Left forelimb (tissue), 1 donor: ENCODE measurements at regions not wholly inside any gene's neighbourhood (a gene's known extent, or its start where the extent isn't known, plus 50 kb on each side); places are given as distances from the start of the nearest gene placed in this dataset.

Experiments
- DNase-seq: peaks from one replicate; pipeline ENCODE4 v3.0.0-alpha.2; 2018; ENCODE audit warnings: low spot score

- DNase-seq: peak; percentile 55
These were observed 226.7 kb downstream of the SNRPN start for GRCh38 chr15:25181293-25182097.

GRCh38 chr15:25182098-25182478 is 227.3 kb downstream of the SNRPN start:
- DNase-seq: no peak

- no peak for DNase-seq
These were observed 228.1 kb downstream of the SNRPN start for GRCh38 chr15:25182736-25183445.

- peak; percentile 53 for DNase-seq
These were observed 228.9 kb downstream of the SNRPN start for GRCh38 chr15:25183581-25184251.

GRCh38 chr15:25184356-25185155 is 229.8 kb downstream of the SNRPN start:
- no peak for DNase-seq

GRCh38 chr15:25185156-25185710 is 230.4 kb downstream of the SNRPN start:
- DNase-seq: peak; percentile 30

GRCh38 chr15:25185791-25186190 is 231.0 kb downstream of the SNRPN start:
- peak; percentile 53 for DNase-seq

- DNase-seq: no peak
These were observed 231.6 kb downstream of the SNRPN start for GRCh38 chr15:25186411-25186810.

GRCh38 chr15:25186906-25187645 is 232.3 kb downstream of the SNRPN start:
- DNase-seq: no peak

GRCh38 chr15:25188051-25188450 is 233.3 kb downstream of the SNRPN start:
- no peak for DNase-seq

- DNase-seq: no peak
These were observed 233.8 kb downstream of the SNRPN start for GRCh38 chr15:25188551-25189101.

GRCh38 chr15:25189551-25189950 is 234.8 kb downstream of the SNRPN start:
- DNase-seq: no peak

GRCh38 chr15:25192651-25193050 is 237.9 kb downstream of the SNRPN start:
- DNase-seq: no peak

- DNase-seq: no peak
These were observed 231.5 kb downstream of the UBE3A start for GRCh38 chr15:25207369-25207768.

- no peak for DNase-seq
These were observed 230.1 kb downstream of the UBE3A start for GRCh38 chr15:25208735-25209134.

GRCh38 chr15:25220834-25221233 is 218.0 kb downstream of the UBE3A start:
- no peak for DNase-seq

GRCh38 chr15:25224396-25224795 is 214.4 kb downstream of the UBE3A start:
- DNase-seq: no peak

GRCh38 chr15:25226360-25226759 is 212.5 kb downstream of the UBE3A start:
- no peak for DNase-seq

GRCh38 chr15:25228261-25228660 is 210.6 kb downstream of the UBE3A start:
- no peak for DNase-seq

GRCh38 chr15:25230442-25230841 is 208.4 kb downstream of the UBE3A start:
- DNase-seq: no peak
